ENCODE measurements at regions not wholly inside any gene's neighbourhood (a gene's known extent, or its start where the extent isn't known, plus 50 kb on each side); places are given as distances from the start of the nearest gene placed in this dataset.

DNA sequence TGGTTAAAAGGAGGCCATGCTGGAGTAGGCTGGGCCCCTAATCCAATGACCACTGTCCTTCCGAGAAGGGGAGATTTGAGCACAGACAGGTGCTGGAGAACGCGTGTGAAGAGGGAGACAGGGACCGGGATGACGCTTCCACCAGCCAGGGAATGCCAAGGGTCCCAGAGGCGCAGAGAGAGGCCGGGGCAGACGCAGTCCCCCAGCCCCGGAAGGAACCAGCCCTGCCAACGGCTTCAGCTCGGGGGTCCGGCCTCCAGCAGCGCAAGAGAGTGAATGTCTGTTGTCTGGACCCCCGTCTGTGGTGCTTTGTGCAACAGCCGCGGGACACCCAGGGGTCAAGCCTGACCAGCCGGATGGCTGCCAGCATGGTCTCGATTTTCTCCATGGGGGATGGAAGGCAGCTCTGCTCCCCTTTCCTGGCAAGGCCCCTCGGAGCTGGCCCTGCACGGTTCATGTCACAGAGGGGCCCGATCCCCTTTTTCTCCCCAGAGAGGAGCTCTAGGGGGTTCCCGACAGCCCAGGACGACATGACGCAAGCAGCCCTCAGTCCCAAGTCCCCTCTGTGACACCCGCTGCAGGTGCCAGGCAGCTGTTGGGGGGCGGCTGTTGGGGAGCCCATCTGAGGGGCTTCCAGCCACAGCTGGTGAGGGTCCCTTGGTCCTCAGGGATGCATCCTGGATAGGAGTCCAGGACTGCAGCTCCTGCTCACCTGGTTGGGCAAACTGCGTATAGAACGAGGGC, 73.5 kb downstream of the SIK1 start:
- TF ChIP-seq, protein P1, sequence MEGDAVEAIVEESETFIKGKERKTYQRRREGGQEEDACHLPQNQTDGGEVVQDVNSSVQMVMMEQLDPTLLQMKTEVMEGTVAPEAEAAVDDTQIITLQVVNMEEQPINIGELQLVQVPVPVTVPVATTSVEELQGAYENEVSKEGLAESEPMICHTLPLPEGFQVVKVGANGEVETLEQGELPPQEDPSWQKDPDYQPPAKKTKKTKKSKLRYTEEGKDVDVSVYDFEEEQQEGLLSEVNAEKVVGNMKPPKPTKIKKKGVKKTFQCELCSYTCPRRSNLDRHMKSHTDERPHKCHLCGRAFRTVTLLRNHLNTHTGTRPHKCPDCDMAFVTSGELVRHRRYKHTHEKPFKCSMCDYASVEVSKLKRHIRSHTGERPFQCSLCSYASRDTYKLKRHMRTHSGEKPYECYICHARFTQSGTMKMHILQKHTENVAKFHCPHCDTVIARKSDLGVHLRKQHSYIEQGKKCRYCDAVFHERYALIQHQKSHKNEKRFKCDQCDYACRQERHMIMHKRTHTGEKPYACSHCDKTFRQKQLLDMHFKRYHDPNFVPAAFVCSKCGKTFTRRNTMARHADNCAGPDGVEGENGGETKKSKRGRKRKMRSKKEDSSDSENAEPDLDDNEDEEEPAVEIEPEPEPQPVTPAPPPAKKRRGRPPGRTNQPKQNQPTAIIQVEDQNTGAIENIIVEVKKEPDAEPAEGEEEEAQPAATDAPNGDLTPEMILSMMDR (IDR thresholded peaks at IDR 0.05 in 4 of 5, conservative IDR thresholded peaks at IDR 0.05 in 1 of 5), result no peak
- no peak for TF ChIP-seq POLR2A (IDR thresholded peaks at IDR 0.05)

All from gastrocnemius medialis (tissue), 4 donors.